ENCODE measurements at regions not wholly inside any gene's neighbourhood (a gene's known extent, or its start where the extent isn't known, plus 50 kb on each side); places are given as distances from the start of the nearest gene placed in this dataset.
"Not testable (repeated sequence)": the region's sequence is repeated elsewhere in the genome, so short reads cannot be mapped to it uniquely, and the experiment has no call there.

DNA sequence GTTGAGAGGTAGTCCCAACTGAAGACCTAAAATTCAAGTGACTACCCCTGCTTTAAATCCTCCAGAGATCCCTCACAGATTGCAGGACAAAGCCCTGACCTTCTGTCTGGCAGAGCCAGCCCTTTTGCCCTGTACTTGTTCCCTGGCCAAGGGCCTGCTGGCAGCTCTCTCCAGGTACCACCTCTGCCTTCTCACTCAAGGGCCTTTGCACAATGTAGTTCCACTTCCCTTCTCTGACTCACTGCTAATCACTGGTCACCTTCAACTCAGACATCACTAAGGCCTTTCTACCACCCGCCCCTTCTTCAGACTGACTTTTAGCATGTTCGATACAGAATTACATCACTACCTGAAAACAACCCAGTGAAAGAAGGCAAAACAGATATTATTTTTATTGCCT, 411.0 kb downstream of the TMEM182 start:
- DNase-seq, result no peak

DNA sequence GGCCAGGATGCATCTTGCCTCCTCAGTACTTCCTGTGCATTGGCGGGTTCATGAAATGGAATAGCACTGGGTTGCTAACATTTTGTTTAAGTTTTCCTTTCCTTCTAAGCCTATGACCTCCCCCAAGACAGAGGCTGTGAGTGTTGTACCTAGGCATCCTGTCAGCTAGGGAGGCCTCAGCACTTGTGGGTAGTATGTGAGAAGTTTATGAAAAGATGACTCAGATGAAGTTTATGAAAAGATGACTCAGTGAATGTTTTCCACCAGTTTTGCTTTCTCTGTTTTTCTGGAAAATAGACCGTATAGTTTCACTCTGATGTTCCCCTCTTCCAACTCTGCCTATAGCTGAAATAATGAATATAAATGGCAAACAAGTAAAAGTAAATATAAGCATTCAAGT, 412.9 kb downstream of the TMEM182 start:
- DNase-seq, result no peak

DNA sequence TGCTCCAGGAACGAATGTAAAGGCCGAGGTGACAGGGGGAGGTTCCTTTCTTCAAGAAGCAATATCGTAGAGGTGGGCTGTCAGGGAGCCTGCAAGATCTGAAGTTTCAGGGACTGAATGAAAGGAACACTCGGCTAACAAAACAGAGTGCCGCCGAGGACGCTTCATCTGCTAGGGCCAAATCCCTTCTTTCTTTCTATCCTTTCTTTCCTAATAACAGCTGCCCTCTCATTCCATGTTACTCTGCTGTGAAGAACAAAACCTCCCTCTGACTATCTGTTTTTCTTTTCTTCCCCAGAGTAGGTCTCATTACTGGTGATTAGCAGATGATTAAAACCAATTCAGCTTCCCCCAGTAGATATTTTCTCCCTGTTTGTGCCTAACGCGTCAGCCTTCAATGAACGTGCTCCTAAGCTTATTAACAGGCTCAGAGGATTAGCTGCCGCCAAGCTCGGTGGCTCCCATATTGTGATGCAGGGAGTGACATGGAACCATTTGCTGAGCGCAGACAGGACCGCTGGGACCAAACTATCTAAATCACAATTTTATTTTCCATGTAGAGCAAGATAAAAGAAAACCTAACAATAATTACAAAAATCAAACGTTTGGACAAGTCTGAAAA, 414.6 kb downstream of the TMEM182 start:
- no peak for DNase-seq

DNA sequence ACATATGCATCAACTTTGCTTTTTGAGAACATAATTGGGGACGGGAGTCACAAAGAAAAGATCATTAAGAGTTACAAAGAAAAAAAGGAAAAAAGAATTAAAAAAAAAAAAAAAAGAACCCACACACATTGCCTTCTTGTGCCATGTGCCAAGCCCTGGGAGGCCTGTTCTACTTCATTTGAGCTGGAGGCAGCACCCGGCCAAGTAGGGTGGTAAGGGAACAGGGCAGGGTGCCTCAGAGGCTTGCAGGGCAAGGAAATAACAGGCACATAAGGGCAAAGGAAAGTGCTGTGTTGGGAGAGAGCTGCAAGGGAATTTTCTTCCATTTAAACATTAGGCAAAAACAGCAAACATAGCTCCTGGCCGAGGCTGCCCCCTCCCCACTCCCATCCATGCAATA, 418.0 kb downstream of the TMEM182 start:
- no peak for DNase-seq

DNA sequence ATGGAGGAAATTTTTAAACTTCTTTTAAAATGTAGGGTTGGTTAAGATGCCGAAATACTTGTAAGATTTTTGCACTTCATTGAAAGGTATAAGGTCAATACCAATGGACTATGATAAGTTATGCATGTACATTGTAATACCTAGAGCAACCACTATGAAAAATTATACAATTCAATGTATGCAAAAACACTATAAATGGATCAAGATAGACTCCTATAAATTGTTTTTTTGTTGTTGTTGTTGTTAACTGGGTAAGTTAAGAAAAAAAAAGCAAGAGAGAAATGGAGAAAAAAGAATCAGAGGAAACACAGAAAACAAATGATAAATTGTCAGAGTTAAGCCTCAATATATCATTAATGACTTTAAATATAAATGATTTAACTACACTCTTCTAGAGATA, 421.2 kb downstream of the TMEM182 start:
- no peak for DNase-seq

DNA sequence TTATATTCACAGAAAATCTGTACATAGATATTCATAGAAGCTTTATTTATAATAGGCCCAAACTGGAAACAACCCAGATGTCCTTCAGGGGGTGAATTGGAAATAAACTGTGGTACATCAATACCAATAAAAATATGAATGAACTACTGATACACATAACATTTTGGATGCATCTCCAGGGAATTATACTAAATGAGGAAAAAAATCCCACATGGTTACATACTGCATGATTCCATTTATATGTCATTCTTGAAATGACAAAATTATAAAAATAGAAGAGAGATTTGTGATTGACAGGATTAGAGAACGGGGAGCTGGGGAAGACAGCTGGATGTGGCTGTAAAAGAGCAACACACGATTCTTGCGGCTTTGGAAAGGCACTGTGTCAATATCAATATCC, 435.0 kb downstream of the TMEM182 start:
- DNase-seq, result no peak

DNA sequence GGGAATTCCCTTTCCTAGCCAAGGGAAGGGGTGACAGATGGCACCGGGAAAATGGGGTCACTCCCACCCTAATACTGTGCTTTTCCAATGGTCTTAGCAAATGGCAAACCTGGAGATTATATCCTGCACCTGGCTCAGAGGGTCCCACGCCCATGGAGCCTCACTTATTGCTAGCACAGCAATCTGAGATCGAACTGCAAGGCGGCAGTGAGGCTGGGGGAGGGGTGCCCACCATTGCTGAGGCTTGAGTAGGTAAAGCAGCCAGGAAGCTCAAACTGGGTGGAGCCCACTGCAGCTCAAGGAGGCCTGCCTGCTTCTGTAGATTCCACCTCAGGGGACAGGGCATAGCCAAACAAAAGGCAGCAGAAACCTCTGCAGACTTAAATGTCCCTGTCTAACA, 438.9 kb downstream of the TMEM182 start:
- DNase-seq, result not testable (repeated sequence)

DNA sequence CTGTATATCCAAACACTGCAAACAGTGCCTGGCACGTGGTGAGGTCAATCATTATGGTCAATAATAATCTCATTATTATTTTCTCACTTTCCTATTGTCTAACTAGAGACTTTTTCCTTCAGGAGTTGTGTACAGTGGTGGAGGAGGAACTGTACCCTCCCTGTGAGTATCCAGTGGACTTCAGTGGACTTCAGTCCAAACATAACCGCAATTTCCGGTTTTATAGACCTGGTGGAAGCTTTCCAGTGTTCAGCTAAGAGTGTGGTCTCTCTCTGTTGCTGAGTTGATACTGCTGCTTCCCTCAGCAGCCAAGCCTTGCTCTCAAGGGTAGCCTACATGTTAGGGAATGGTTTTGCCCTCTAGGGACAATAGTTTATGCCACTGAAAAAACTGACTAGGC, 447.1 kb downstream of the TMEM182 start:
- DNase-seq, result no peak

DNA sequence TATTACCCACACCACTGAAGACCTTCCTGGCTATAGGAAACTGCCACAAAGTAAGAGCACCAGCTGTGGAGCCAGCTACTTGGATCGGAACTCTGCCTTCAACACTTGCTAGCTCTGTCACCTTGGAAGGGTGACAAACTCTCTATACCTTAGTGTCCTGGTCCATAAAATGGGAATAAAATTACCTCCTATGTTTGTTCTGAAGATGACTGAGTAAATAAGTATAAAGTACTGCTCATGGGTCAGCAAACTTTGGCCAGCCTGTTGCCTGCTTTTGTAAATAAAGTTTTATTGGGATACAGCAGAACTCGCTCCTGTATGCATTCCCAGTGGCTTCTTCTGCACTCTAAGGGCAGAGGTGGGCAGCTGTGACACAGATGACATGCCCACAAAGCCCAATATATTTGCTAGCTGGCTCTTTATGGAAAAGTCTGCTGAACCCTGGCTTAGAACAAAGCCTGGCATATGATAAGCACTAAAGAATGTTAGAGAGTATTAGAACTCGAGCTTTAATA, 451.3 kb downstream of the TMEM182 start:
- DNase-seq, result no peak

DNA sequence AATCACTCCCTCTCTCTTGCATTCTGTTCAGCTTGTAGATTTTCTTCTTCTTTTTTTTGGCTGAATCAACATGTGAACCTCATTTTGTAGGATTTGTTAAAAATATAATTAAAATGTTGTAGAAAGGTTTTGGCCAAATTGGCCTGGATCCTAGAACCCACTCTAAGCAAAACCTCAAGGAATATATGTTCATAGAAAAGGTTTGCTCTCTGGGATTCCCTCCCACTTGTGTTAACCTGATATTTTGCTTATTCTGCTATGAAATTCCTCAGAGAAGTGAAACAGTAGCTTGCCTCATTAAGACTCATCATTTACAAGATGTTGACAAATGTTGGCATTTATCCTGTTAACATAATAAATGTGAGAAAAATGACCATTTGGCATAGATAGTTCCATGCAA, 456.7 kb downstream of the TMEM182 start:
- DNase-seq, result no peak

DNA sequence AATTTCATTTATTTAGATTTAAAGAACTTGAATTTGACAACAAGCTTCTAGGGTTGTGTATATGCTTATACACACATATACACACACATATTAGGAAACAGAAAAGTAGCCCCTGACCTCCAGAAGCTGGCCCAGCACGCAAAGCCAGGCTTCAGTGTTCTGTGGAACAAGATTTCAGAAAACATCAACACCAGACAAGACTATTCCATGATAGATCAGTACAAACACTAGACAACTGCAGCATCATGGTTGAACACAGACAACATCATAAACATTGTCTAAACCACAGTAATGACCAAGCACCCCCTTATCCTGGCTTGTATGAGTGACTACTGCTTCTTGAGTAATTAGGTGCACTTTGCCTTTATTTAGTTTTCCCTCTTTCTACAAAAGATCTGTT, 457.6 kb downstream of the TMEM182 start:
- no peak for DNase-seq

DNA sequence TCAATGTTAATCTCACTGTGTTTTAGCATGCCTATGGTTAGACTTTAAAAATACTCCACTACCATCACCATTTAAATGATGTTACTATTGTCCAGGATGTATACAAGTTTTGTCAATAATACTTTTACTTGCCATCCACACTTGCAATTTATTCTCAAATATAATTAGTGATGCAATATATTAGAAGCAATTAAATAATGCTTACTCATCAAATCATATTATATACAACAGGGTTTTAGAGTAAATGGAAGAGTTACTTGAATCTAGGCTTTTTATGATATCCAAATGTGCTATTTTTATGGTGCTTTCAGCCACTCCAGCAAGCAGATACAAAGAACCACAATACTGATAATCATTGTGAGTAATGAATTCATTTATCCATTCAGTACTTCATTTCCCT, 461.1 kb downstream of the TMEM182 start:
- DNase-seq, result no peak

DNA sequence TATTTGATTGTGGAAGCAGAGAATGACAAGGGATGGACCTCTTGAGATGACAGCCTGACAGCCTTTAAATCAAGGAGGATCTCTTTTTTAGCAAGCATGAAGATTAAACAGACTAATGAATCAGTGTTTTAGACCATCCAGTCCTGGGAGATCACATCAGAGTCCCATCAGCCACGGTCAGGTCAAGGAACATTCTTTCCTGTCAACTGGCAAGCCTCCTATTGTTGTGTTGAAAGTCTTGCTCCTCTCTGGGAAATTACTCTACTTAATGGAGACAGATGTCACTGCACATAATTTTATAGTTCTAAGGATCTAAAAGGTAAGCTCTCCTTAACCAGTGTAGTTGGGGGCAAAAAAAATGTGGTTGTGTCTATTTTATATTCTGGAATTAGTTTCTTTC, 469.0 kb downstream of the TMEM182 start:
- no peak for DNase-seq

DNA sequence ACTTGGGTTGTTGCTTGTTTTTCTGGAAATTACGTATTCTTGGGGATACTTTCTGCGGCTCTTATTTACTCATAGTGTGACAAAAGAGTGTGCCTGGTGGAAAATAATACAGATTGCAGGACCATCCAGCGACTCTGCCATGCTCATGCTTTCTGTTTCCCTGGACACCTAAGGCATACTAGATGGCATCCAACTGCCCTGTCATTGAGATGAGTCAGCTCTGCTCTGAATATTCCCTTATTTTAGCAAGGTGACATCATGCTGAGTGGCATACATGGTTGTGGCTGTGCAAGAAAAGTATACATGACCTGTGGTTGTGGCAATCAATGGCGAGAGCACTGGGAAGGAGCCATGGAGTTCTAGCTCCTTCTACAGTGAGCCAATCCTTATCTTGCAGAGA, 471.0 kb downstream of the TMEM182 start:
- no peak for DNase-seq

DNA sequence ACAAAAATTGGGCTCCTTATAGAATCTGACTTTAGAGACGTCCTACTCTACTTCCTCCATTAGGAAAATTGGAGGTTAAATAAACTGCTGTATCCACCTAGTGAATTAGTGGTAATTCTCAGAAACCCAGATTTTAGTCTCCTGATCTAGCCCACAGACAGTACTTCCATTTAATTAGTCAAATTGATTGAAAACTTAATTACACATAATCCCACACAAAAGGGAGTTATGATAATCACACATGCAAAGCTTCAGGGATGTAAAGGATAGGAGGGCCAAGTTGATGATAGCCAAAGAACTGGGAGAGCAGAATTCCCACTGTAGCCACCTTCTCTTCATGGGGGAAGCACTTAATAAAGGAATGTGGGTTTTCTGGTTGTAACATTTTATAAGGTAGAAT, 471.9 kb downstream of the TMEM182 start:
- DNase-seq, result no peak

DNA sequence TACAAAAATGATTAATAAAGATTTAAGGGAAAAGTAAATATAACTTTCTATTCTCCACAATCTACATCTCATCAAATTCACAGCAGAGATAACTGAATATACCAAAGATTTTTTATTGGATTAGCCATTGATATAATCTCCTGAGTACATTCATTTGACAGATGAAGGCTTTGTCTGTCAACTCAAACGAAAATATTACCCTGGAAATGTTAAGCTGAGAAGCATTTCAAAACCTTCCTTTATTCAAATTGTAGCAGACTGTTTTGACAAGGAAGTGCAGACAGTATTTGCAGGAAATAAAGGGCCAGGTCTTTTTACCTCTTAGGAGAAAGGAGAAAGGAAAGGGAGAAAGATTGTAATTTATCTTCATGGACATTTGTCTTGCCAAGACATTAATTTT, 473.5 kb downstream of the TMEM182 start:
- no peak for DNase-seq

DNA sequence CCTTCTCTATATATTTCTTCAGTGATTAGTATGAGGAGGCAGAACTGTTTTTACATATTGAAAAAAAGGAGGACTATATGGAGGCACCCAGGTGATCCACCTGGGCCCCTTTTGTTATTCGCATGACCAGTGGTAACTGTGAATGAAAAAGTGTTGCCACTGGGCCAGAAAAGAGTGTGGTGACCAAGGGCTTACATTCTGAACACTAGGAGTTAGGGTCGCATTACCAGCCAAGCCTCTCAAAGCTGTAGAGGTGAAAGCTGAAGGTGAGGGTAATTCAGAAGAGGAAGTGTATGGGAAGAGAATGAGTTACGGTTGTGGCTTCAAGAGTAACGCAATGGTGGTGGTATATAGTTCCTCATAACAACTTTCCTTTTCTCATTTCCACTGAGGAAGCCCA, 487.6 kb downstream of the TMEM182 start:
- no peak for DNase-seq

DNA sequence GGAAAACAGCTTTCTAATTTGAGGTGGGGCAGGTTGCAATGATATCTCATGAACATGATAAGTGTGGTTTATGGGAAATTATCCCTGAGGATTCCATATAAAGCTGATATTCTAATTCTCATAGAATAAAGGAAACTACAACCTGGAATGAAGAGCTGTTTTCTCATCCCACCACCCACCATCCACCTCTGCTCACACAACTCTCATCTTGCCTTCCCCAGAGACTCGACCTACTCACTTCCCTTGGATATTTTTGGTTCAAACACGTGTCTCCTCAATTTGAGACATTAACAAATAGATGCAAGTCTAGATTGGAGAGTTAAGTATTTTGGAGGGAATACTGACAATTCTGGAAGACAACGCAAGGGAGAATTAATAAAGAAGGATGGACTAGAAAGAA, 490.9 kb downstream of the TMEM182 start:
- no peak for DNase-seq

DNA sequence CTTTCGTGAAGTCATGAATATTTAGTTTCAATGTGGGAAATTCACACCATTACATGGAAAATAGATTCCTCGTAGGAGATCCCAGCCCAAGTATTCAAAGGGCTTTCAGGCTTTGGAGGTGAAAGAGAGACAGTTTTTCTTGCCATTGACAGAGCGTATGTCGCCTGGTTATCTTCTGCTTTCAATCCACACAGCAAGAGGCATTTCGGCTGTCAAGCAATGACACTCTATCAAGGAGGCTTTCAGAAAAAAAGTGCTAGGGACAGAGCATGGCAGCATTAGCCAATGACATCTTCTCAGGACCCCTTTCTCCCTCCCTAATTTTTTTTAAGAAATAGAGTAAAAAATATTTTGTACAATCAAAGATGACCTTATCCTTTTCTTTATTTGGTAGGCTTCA, 492.8 kb downstream of the TMEM182 start:
- no peak for DNase-seq

DNA sequence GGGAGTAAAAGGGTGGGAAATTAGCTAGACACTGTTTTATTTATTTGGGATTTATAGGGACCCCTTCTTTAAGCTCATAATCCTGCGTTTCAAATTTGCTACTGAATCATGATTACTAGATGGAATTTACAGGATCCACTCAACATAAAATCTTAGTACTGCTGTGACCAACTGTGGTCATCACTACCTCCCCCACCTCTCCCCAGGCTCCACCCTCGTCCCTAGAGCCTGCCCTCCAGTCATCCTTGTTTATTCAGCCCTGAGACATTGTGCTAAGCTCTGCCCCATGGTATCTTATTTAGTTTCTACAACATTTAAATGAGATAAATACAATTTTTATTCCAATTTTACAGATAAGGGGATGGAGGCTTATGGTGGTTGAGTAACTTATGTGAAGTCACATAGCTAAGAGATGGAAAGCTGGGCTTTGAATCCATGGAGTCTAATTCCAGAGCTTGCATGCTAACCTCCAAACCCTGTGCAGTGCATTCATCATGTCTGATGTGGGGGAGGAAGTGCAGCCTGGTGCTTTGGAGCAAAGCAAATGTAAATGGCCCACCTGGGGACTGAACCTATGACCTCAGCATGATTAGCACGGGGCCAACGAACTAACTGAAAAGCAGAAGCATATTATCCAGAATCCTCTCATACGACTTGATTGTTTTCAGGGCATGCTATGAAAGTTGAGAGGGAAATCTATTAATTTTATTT, 502.4 kb downstream of the TMEM182 start:
- DNase-seq, result no peak

DNA sequence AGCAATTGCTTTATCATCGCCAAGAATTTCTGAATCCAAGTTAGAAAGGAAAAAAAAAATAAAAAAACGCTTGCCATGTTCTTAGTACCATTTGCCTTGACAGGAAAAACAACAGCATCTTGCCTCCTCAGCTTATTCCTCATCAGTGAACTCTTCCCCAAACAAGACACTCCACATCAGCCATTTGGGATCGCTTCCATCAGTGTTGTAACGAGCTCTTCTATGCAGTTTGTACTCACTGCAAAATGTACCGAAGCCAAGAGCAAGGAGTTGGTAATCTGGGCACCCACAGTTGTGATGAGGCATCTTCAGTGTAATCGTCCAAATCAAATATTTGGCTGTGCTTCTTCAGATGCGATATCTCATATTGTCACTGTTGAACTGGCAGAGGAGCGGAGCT, 503.7 kb downstream of the TMEM182 start:
- DNase-seq, result no peak

DNA sequence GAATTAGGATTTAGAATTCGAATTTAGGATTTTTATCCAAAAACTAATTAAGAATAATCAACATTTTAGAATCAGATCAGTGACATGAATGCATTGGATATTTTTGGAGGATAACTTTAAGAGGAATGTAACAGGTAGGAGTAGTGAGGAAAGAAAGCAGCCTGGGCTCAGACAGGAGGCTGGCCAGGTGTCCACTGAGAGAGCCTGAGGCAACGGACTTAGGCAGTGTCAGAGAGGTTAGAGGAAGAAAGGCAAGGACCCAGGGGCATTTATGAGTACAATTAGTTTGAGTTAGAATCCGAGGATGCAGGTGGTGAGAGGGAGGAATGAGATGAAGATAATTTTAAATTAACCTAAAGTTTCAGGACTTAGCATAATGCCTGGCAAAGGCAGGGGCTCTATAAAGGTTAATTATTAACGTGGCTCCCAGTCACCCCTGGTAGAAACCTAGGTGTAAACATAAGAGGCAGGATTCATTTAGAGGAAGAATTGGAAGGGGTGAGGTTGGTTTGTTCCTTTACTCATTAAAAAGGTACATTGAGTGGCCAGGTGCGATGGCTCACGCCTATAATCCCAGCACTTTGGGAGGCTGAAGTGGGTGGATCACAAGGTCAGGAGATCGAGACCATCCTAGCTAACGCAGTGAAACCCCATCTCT, 507.1 kb downstream of the TMEM182 start:
- no peak for DNase-seq

DNA sequence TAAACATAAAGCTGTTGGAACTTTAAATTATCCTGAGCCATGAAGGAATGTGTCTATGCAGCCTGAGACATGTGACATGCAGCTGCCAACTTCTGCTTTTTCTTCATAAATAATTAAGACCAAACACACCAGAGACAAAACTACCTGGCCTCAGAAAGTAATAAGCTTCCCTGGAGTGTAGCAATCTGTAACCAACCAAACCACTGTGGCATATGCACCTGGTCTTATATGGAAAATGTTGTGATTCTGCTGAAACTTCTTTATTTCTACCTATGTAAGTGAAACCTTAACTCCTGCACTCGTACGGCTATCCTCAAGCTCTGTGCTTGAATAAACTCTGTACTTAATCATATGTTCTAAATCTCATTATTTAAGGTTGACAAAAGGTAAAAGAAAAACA, 515.0 kb downstream of the TMEM182 start:
- DNase-seq, result no peak

DNA sequence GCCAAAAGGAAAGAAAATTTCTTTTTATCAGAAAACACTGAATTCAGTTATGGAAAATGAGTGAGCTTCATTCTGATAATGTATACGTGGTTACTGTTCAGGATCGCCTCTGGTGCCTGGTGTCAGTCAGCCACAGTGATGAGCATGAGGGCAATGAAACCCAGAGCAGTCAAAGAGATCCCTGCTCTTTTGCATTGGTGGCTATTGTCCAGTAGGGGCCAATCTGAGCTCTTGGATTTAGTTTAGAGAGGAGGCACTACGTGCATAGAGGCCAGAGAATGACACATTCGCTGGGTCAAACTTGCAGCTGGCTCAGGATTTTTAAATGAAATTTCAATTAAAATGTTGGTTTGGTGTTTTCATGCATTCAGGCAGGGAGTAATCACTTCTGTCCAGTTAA, 522.9 kb downstream of the TMEM182 start:
- DNase-seq, result no peak
